Sigmoid colon (tissue), 4 donors: ENCODE measurements at regions not wholly inside any gene's neighbourhood (a gene's known extent, or its start where the extent isn't known, plus 50 kb on each side); places are given as distances from the start of the nearest gene placed in this dataset.

ENCODE experiments used
- CTCF ChIP-seq, 4 experiments: fragments of 450-650 bp in 3 of 4; fragments of 200-600 bp in 1 of 4; IDR thresholded peaks; one replicate each; pipeline ENCODE4 v1.5.1; 2016 to 2019; ENCODE audit warnings: antibody characterized with exemption in 4 of 4, mild to moderate bottlenecking in 3 of 4, moderate library complexity in 2 of 4
- EP300 ChIP-seq, 4 donors: sonication (generic); formaldehyde crosslinking; IDR thresholded peaks; one replicate each; pipeline ENCODE4 v1.6.1; 2017; ENCODE audit warnings: antibody characterized with exemption in 4 of 4
- POLR2A ChIP-seq, 2 donors: fragments of 450-650 bp; IDR thresholded peaks; one replicate each; pipeline ENCODE4 v1.6.1; 2016; ENCODE audit warnings: antibody characterized with exemption in 2 of 2, mild to moderate bottlenecking in 2 of 2, moderate library complexity in 2 of 2
- POLR2AphosphoS5 ChIP-seq, 4 donors: sonication (generic); formaldehyde crosslinking; IDR thresholded peaks; one replicate each; pipeline ENCODE4 v1.6.1; 2017; ENCODE audit warnings: antibody characterized with exemption in 4 of 4

GRCh38 chr2:220078439-220078838 is 451.0 kb downstream of the SLC4A3 start:
- no peak for TF ChIP-seq CTCF (IDR thresholded peaks at IDR 0.05)
- TF ChIP-seq EP300 (IDR thresholded peaks at IDR 0.05): no peak
- TF ChIP-seq POLR2AphosphoS5 (IDR thresholded peaks at IDR 0.05): no peak
- TF ChIP-seq POLR2A (IDR thresholded peaks at IDR 0.05): no peak
